HEK293 (cell line): ENCODE measurements at regions not wholly inside any gene's neighbourhood (a gene's known extent, or its start where the extent isn't known, plus 50 kb on each side); places are given as distances from the start of the nearest gene placed in this dataset.

Source experiments
- CTCF ChIA-PET: fragments of 350-600 bp; formaldehyde crosslinking; extraction: SDS; loops from one replicate; lab custom pipeline; 2021; ENCODE audit warnings: antibody characterized with exemption; lab: Yijun Ruan, JAX
- POLR2A ChIA-PET: fragments of 300-600 bp; formaldehyde crosslinking; extraction: SDS; loops from one replicate; lab custom pipeline; 2020; ENCODE audit warnings: antibody characterized with exemption, inconsistent platforms; lab: Yijun Ruan, JAX
- H3K27ac ChIP-seq: fragments of 200-500 bp; sonication (Bioruptor generic); 2 replicates; pipeline ENCODE4 v1.5.1; 2014; ENCODE audit warnings: low read depth, low read length, control low read depth, inconsistent platforms; ENCODE audit errors: extremely low read depth
- H3K36me3 ChIP-seq, 2 experiments: fragments of 200-500 bp in 1 of 2; sonication (Bioruptor generic) in 1 of 2; 1 replicate in 1 of 2; 2 replicates in 1 of 2; pipeline ENCODE4 v1.5.1; 2014 to 2017; ENCODE audit warnings: inconsistent platforms in 2 of 2, low read length in 2 of 2; ENCODE audit not compliant: control insufficient read depth in 2 of 2, insufficient read depth in 1 of 2
- H3K4me1 ChIP-seq: fragments of 200-500 bp; sonication (Bioruptor generic); 2 replicates; pipeline ENCODE4 v1.5.1; 2014; ENCODE audit warnings: mild to moderate bottlenecking, low read length, inconsistent platforms; ENCODE audit not compliant: control insufficient read depth, insufficient read depth
- H3K4me3 ChIP-seq: 2 replicates; pipeline ENCODE4 v1.5.1; 2011; ENCODE audit warnings: low read depth, mild to moderate bottlenecking, control low read depth, low read length, moderate library complexity
- H3K9me3 ChIP-seq: fragments of 200-500 bp; sonication (Bioruptor generic); 2 replicates; pipeline ENCODE4 v1.5.1; 2014; ENCODE audit warnings: low read depth, low read length, inconsistent platforms; ENCODE audit not compliant: control insufficient read depth, insufficient read depth
- BCL11A ChIP-seq: fragments of 450-650 bp; formaldehyde crosslinking; IDR thresholded peaks from 2 replicates; pipeline ENCODE4 v1.5.1; 2016; ENCODE audit warnings: low read depth, missing biosample characterization, missing genetic modification characterization
- KLF7 ChIP-seq: fragments of 450-650 bp; formaldehyde crosslinking; IDR thresholded peaks from 2 replicates; pipeline ENCODE4 v1.5.1; 2016; ENCODE audit warnings: missing biosample characterization, missing genetic modification characterization, borderline replicate concordance
- KLF9 ChIP-seq: fragments of 450-650 bp; formaldehyde crosslinking; IDR thresholded peaks from 2 replicates; pipeline ENCODE4 v1.5.1; 2016; ENCODE audit warnings: missing biosample characterization, missing genetic modification characterization, low read depth
- SALL2 ChIP-seq: fragments of 450-650 bp; formaldehyde crosslinking; IDR thresholded peaks from 2 replicates; pipeline ENCODE4 v1.5.0; 2017; ENCODE audit warnings: missing biosample characterization, mild to moderate bottlenecking, missing genetic modification characterization, borderline replicate concordance
- SP2 ChIP-seq: fragments of 450-650 bp; formaldehyde crosslinking; IDR thresholded peaks from 2 replicates; pipeline ENCODE4 v1.5.1; 2016; ENCODE audit warnings: missing biosample characterization, missing genetic modification characterization
- SP3 ChIP-seq: fragments of 450-650 bp; formaldehyde crosslinking; IDR thresholded peaks from 2 replicates; pipeline ENCODE4 v1.5.1; 2016; ENCODE audit warnings: missing biosample characterization, missing genetic modification characterization
- TRIM28 ChIP-seq: IDR thresholded peaks from 2 replicates; pipeline ENCODE4 v1.6.1; 2011; ENCODE audit warnings: low read length, control low read depth, borderline replicate concordance
- YY2 ChIP-seq: fragments of 450-650 bp; formaldehyde crosslinking; IDR thresholded peaks from 2 replicates; pipeline ENCODE4 v1.5.1; 2016; ENCODE audit warnings: missing biosample characterization, missing genetic modification characterization
- ZNF133 ChIP-seq: fragments of 450-650 bp; formaldehyde crosslinking; IDR thresholded peaks from 2 replicates; pipeline ENCODE4 v1.5.1; 2016; ENCODE audit warnings: missing biosample characterization, missing genetic modification characterization
- ZNF138 ChIP-seq: fragments of 450-650 bp; formaldehyde crosslinking; IDR thresholded peaks from 2 replicates; pipeline ENCODE4 v1.5.1; 2016; ENCODE audit warnings: missing biosample characterization, missing genetic modification characterization, borderline replicate concordance
- ZNF266 ChIP-seq: fragments of 450-650 bp; formaldehyde crosslinking; IDR thresholded peaks from 2 replicates; pipeline ENCODE4 v1.5.1; 2016; ENCODE audit warnings: missing biosample characterization, missing genetic modification characterization, low read depth
- ZNF555 ChIP-seq: fragments of 450-650 bp; formaldehyde crosslinking; conservative IDR thresholded peaks from 2 replicates; pipeline ENCODE4 v1.5.1; 2017; ENCODE audit warnings: missing biosample characterization, mild to moderate bottlenecking, missing genetic modification characterization, inconsistent platforms
- ZNF600 ChIP-seq: fragments of 450-650 bp; formaldehyde crosslinking; IDR thresholded peaks from 2 replicates; pipeline ENCODE4 v1.5.1; 2016; ENCODE audit warnings: missing biosample characterization, missing genetic modification characterization
- ZNF621 ChIP-seq: fragments of 450-650 bp; formaldehyde crosslinking; IDR thresholded peaks from 2 replicates; pipeline ENCODE4 v1.5.1; 2017; ENCODE audit warnings: missing biosample characterization, missing genetic modification characterization
- ZNF626 ChIP-seq: fragments of 450-650 bp; sonication (Bioruptor Pico); formaldehyde crosslinking; IDR thresholded peaks from 2 replicates; pipeline ENCODE4 v1.5.1; 2018; ENCODE audit warnings: missing biosample characterization, missing genetic modification characterization, inconsistent platforms
- ZNF843 ChIP-seq: fragments of 450-650 bp; formaldehyde crosslinking; IDR thresholded peaks from 2 replicates; pipeline ENCODE4 v1.5.1; 2016; ENCODE audit warnings: missing biosample characterization, missing genetic modification characterization
- TF ChIP-seq, protein P1 (sequence below): fragments of 450-650 bp; formaldehyde crosslinking; IDR thresholded peaks from 2 replicates; pipeline ENCODE4 v1.5.1; 2016; ENCODE audit warnings: missing biosample characterization, missing genetic modification characterization
- TF ChIP-seq, protein P2 (sequence below): fragments of 450-650 bp; formaldehyde crosslinking; IDR thresholded peaks from 2 replicates; pipeline ENCODE4 v1.5.1; 2016; ENCODE audit warnings: missing biosample characterization, missing genetic modification characterization, borderline replicate concordance
- TF ChIP-seq, protein P3 (sequence below): fragments of 450-650 bp; formaldehyde crosslinking; IDR thresholded peaks from 2 replicates; pipeline ENCODE4 v1.5.1; 2016; ENCODE audit warnings: missing biosample characterization, missing genetic modification characterization, low read depth
- TF ChIP-seq, protein P4 (sequence below): fragments of 450-650 bp; formaldehyde crosslinking; IDR thresholded peaks from 2 replicates; pipeline ENCODE4 v1.5.1; 2016; ENCODE audit warnings: missing biosample characterization, missing genetic modification characterization
- TF ChIP-seq, protein P5 (sequence below): fragments of 450-650 bp; formaldehyde crosslinking; IDR thresholded peaks from 2 replicates; pipeline ENCODE4 v1.5.1; 2016; ENCODE audit warnings: missing biosample characterization, missing genetic modification characterization

DNA sequence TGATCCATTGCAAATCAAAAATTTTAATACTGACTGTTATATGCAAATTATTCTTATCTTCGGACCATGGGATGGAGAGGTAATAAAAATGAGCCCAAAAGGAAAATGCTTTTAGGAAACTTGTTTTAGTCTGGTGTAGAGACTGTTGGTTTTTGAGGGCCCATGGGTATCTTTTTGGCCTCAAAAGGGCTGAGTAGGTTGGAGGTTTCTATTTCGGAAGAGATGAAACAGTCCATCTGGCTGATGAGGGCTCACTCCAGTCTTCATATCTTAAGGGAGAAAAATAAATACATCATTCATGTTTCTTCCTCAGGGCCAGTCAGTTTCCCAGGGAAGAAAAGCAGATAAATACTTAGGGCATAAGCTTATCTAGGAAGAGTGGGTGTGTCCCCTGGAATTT is 290.7 kb downstream of the RMST start (continued):
- TF ChIP-seq ZNF266 (tag by site-specific recombination) (no peak), ZNF138 (tag by site-specific recombination) (no peak), ZNF843 (tag by site-specific recombination) (no peak), BCL11A (tag by site-specific recombination) (no peak), YY2 (tag by site-specific recombination) (no peak), ZNF555 (tag by site-specific recombination) (no peak), ZNF600 (tag by site-specific recombination) (no peak)
- TF ChIP-seq, protein P1, sequence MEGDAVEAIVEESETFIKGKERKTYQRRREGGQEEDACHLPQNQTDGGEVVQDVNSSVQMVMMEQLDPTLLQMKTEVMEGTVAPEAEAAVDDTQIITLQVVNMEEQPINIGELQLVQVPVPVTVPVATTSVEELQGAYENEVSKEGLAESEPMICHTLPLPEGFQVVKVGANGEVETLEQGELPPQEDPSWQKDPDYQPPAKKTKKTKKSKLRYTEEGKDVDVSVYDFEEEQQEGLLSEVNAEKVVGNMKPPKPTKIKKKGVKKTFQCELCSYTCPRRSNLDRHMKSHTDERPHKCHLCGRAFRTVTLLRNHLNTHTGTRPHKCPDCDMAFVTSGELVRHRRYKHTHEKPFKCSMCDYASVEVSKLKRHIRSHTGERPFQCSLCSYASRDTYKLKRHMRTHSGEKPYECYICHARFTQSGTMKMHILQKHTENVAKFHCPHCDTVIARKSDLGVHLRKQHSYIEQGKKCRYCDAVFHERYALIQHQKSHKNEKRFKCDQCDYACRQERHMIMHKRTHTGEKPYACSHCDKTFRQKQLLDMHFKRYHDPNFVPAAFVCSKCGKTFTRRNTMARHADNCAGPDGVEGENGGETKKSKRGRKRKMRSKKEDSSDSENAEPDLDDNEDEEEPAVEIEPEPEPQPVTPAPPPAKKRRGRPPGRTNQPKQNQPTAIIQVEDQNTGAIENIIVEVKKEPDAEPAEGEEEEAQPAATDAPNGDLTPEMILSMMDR (tag by site-specific recombination): no peak

DNA sequence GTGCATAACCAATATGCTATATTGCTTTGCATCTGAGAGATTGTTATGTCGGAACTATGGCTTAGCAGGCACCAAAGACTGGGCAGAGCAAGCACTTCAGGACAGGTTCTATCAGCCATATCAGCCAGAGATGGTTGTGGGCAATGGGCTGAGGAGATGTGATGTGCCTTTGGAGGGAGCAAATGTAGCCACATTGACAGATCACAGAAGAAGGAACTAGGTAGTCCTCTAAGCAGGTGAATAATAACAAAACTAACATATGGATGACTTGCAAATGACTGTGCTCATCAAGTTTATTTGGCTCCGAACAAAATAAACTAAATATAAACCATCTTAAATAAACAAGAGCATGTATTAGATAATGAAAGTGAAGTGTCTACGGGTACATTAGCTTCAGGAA is 291.7 kb downstream of the RMST start:
- Histone ChIP-seq H3K36me3 (no peaks in the 10 kb centered on the region), H3K9me3 (no peaks in the 10 kb centered on the region), H3K27ac (no peak overlapping the region), H3K4me1 (no peaks in the 10 kb centered on the region)
- CTCF ChIA-PET: no interaction called here
- no peak for TF ChIP-seq KLF9
- TF ChIP-seq TRIM28: no peak
- no peak for TF ChIP-seq SP3 (tag by site-specific recombination)
- no peak for TF ChIP-seq SALL2 (tag by site-specific recombination)
- TF ChIP-seq, protein P2, sequence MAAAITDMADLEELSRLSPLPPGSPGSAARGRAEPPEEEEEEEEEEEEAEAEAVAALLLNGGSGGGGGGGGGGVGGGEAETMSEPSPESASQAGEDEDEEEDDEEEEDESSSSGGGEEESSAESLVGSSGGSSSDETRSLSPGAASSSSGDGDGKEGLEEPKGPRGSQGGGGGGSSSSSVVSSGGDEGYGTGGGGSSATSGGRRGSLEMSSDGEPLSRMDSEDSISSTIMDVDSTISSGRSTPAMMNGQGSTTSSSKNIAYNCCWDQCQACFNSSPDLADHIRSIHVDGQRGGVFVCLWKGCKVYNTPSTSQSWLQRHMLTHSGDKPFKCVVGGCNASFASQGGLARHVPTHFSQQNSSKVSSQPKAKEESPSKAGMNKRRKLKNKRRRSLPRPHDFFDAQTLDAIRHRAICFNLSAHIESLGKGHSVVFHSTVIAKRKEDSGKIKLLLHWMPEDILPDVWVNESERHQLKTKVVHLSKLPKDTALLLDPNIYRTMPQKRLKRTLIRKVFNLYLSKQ (tag by site-specific recombination): no peak
- no peak for TF ChIP-seq KLF7 (tag by site-specific recombination)
- TF ChIP-seq, protein P3, sequence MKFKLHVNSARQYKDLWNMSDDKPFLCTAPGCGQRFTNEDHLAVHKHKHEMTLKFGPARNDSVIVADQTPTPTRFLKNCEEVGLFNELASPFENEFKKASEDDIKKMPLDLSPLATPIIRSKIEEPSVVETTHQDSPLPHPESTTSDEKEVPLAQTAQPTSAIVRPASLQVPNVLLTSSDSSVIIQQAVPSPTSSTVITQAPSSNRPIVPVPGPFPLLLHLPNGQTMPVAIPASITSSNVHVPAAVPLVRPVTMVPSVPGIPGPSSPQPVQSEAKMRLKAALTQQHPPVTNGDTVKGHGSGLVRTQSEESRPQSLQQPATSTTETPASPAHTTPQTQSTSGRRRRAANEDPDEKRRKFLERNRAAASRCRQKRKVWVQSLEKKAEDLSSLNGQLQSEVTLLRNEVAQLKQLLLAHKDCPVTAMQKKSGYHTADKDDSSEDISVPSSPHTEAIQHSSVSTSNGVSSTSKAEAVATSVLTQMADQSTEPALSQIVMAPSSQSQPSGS (tag by site-specific recombination): no peak
- TF ChIP-seq ZNF133 (tag by site-specific recombination): no peak
- TF ChIP-seq, protein P4, sequence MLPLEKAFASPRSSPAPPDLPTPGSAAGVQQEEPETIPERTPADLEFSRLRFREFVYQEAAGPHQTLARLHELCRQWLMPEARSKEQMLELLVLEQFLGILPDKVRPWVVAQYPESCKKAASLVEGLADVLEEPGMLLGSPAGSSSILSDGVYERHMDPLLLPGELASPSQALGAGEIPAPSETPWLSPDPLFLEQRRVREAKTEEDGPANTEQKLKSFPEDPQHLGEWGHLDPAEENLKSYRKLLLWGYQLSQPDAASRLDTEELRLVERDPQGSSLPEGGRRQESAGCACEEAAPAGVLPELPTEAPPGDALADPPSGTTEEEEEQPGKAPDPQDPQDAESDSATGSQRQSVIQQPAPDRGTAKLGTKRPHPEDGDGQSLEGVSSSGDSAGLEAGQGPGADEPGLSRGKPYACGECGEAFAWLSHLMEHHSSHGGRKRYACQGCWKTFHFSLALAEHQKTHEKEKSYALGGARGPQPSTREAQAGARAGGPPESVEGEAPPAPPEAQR (tag by site-specific recombination): no peak
- TF ChIP-seq, all 188 proteins: peak for 0
- POLR2A ChIA-PET: no interaction called here
- no peak overlapping the region for H3K4me3 ChIP-seq

DNA sequence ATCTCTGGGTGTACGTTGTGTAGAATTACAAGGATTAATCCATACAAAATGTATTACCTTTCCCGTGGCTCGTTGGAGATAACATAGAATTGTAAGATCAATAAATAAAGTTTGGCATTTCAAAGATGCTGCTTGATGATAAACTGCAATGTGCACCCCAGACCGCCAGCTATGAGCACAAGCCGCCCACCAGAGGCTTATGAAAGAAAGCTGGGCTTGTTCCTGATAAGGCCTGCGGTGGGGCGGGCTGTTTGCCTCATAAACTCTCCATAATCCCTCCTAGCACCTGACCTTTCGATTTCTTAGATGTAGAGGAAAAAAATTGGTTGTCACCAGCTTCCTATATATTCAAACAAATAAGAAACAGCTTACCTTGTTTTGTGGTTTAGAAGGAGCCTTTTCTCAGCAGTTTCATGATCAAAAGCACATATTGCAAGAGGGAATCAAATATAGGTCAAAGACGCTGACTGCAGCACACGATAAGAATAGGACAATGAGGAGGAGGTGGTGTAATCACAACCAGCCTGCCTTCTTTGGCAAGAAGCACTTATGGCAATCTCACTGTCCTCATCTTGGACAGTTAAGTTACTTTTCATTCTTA is 293.6 kb downstream of the RMST start:
- ChIA-PET POLR2A (no interaction called here), CTCF (no interaction called here)
- no peaks in the 10 kb centered on the region for H3K9me3 ChIP-seq
- H3K4me3 ChIP-seq: no peak overlapping the region
- TF ChIP-seq, protein P5, sequence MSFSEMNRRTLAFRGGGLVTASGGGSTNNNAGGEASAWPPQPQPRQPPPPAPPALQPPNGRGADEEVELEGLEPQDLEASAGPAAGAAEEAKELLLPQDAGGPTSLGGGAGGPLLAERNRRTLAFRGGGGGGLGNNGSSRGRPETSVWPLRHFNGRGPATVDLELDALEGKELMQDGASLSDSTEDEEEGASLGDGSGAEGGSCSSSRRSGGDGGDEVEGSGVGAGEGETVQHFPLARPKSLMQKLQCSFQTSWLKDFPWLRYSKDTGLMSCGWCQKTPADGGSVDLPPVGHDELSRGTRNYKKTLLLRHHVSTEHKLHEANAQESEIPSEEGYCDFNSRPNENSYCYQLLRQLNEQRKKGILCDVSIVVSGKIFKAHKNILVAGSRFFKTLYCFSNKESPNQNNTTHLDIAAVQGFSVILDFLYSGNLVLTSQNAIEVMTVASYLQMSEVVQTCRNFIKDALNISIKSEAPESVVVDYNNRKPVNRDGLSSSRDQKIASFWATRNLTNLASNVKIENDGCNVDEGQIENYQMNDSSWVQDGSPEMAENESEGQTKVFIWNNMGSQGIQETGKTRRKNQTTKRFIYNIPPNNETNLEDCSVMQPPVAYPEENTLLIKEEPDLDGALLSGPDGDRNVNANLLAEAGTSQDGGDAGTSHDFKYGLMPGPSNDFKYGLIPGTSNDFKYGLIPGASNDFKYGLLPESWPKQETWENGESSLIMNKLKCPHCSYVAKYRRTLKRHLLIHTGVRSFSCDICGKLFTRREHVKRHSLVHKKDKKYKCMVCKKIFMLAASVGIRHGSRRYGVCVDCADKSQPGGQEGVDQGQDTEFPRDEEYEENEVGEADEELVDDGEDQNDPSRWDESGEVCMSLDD: no peak
- TF ChIP-seq ZNF626 (tag by site-specific recombination): no peak
- TF ChIP-seq, protein P3 (tag by site-specific recombination): no peak
- TF ChIP-seq SP2 (tag by site-specific recombination): no peak
- TF ChIP-seq ZNF621: no peak
- no peak for TF ChIP-seq ZNF600 (tag by site-specific recombination)
- no peaks in the 10 kb centered on the region for H3K36me3 ChIP-seq
- H3K4me1 ChIP-seq: no peaks in the 10 kb centered on the region
- H3K27ac ChIP-seq: no peak overlapping the region
